Neural progenitor cell (in vitro differentiated cells): ENCODE measurements at regions not wholly inside any gene's neighbourhood (a gene's known extent, or its start where the extent isn't known, plus 50 kb on each side); places are given as distances from the start of the nearest gene placed in this dataset.

Experiments
- DNase-seq: peaks from one replicate; pipeline ENCODE4 v3.0.0-alpha.2; 2016; ENCODE audit warnings: low spot score
- H2AFZ ChIP-seq: fragments of 200-600 bp; sonication (generic); replicated peaks from 2 replicates; pipeline ENCODE4 v1.6.1; 2016; ENCODE audit warnings: antibody characterized with exemption
- H3F3A ChIP-seq: fragments of 200-600 bp; sonication (generic); 2 replicates; pipeline ENCODE4 v1.6.1; 2016; ENCODE audit warnings: antibody characterized with exemption, low read depth
- H3K27ac ChIP-seq: fragments of 200-600 bp; sonication (generic); 2 replicates; pipeline ENCODE4 v1.5.1; 2016; ENCODE audit warnings: mild to moderate bottlenecking
- H3K27me3 ChIP-seq: fragments of 200-600 bp; sonication (generic); 2 replicates; pipeline ENCODE4 v1.6.1; 2016; ENCODE audit warnings: mild to moderate bottlenecking, moderate library complexity
- H3K36me3 ChIP-seq: fragments of 200-600 bp; sonication (generic); 2 replicates; pipeline ENCODE4 v1.5.1; 2016
- H3K4me1 ChIP-seq: fragments of 200-600 bp; sonication (generic); 2 replicates; pipeline ENCODE4 v1.6.1; 2016; ENCODE audit warnings: mixed run types
- H3K4me2 ChIP-seq: fragments of 200-600 bp; sonication (generic); 2 replicates; pipeline ENCODE4 v1.6.1; 2016
- H3K4me3 ChIP-seq: fragments of 200-600 bp; sonication (generic); 2 replicates; pipeline ENCODE4 v1.5.1; 2016
- H3K79me2 ChIP-seq: fragments of 200-600 bp; sonication (generic); 2 replicates; pipeline ENCODE4 v1.6.1; 2016; ENCODE audit warnings: low read depth
- H3K9ac ChIP-seq: fragments of 200-600 bp; sonication (generic); 2 replicates; pipeline ENCODE4 v1.6.1; 2016
- H3K9me3 ChIP-seq: fragments of 200-600 bp; sonication (generic); 2 replicates; pipeline ENCODE4 v1.5.1; 2016; ENCODE audit warnings: low read depth
- H4K20me1 ChIP-seq: fragments of 200-600 bp; sonication (generic); 2 replicates; pipeline ENCODE4 v1.6.1; 2016; ENCODE audit warnings: low read depth
- H3K27ac Mint-ChIP-seq: 3 replicates; pipeline ENCODE4 v1.8.0; 2021; ENCODE audit warnings: mixed read lengths
- H3K27me3 Mint-ChIP-seq: 2 replicates; pipeline ENCODE4 v1.8.0; 2022; ENCODE audit warnings: low read depth, mild to moderate bottlenecking, inconsistent platforms, moderate library complexity, mixed read lengths; ENCODE audit not compliant: insufficient read depth
- H3K36me3 Mint-ChIP-seq: 3 replicates; pipeline ENCODE4 v1.8.0; 2021; ENCODE audit warnings: mixed read lengths
- H3K4me1 Mint-ChIP-seq: 3 replicates; pipeline ENCODE4 v1.8.0; 2021; ENCODE audit warnings: mixed read lengths
- H3K4me3 Mint-ChIP-seq: 3 replicates; pipeline ENCODE4 v1.8.0; 2021; ENCODE audit warnings: mild to moderate bottlenecking, moderate library complexity, mixed read lengths
- H3K9me3 Mint-ChIP-seq: 3 replicates; pipeline ENCODE4 v1.8.0; 2020; ENCODE audit warnings: mixed read lengths
- EZH2 ChIP-seq: fragments of 200-600 bp; sonication (generic); IDR thresholded peaks from 2 replicates; pipeline ENCODE4 v1.6.1; 2017; ENCODE audit warnings: antibody characterized with exemption, mild to moderate bottlenecking, moderate library complexity
- EZH2phosphoT487 ChIP-seq: fragments of 200-600 bp; sonication (generic); IDR thresholded peaks from 2 replicates; pipeline ENCODE4 v1.6.1; 2017; ENCODE audit warnings: antibody characterized with exemption
- TF ChIP-seq, protein P1 (sequence below): fragments of 200-600 bp; sonication (generic); IDR thresholded peaks from 2 replicates; pipeline ENCODE4 v1.5.1; 2017; ENCODE audit warnings: antibody characterized with exemption, mild to moderate bottlenecking

GRCh38 chr6:44543664-44544063, 156.2 kb downstream of the CDC5L start:
- TF ChIP-seq, protein P1, sequence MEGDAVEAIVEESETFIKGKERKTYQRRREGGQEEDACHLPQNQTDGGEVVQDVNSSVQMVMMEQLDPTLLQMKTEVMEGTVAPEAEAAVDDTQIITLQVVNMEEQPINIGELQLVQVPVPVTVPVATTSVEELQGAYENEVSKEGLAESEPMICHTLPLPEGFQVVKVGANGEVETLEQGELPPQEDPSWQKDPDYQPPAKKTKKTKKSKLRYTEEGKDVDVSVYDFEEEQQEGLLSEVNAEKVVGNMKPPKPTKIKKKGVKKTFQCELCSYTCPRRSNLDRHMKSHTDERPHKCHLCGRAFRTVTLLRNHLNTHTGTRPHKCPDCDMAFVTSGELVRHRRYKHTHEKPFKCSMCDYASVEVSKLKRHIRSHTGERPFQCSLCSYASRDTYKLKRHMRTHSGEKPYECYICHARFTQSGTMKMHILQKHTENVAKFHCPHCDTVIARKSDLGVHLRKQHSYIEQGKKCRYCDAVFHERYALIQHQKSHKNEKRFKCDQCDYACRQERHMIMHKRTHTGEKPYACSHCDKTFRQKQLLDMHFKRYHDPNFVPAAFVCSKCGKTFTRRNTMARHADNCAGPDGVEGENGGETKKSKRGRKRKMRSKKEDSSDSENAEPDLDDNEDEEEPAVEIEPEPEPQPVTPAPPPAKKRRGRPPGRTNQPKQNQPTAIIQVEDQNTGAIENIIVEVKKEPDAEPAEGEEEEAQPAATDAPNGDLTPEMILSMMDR = no peak
- TF ChIP-seq EZH2phosphoT487 (no peak), EZH2 (no peak)
- Histone ChIP-seq H3K27ac (no peak overlapping the region), H3K27me3 (no peaks in the 10 kb centered on the region), H3K79me2 (no peaks in the 10 kb centered on the region), H3K9ac (no peak overlapping the region), H3K4me2 (no peak overlapping the region), H3F3A (peaks cover 23% of the 10 kb centered on the region), H3K36me3 (no peaks in the 10 kb centered on the region), H3K4me3 (no peak overlapping the region), H3K9me3 (no peaks in the 10 kb centered on the region), H3K4me1 (peaks cover 16% of the 10 kb centered on the region), H2AFZ (no peak overlapping the region), H4K20me1 (no peaks in the 10 kb centered on the region)
- Mint-ChIP-seq H3K27me3 (peaks cover 12% of the 10 kb centered on the region), H3K4me1 (peaks cover 29% of the 10 kb centered on the region), H3K27ac (peak overlapping the region; percentile 99), H3K36me3 (no peaks in the 10 kb centered on the region), H3K4me3 (no peak overlapping the region), H3K9me3 (peaks cover 17% of the 10 kb centered on the region)
- DNase-seq = no peak

DNA sequence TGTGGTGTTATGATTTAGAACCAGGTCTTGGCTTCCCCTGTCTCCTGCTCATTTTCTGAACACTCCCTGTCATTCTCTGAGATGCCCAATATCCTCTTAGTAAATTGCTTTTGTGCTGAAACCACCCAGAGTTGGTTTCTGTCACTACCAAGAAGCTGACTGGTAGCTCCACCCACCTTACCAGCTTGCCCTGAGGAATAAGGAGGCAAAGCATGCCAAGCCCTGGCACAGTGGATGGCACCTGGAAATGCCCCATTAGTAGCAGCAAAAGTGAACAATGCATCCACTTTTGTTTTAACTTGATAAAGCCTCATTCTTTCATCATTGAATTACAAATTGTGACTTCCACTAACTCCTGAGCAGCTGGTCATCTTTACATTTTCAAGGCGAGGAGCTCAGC, 157.7 kb downstream of the CDC5L start:
- peaks cover 16% of the 10 kb centered on the region for H3K4me1 ChIP-seq
- peaks cover 12% of the 10 kb centered on the region for H3K27me3 Mint-ChIP-seq
- H3K9ac ChIP-seq = no peak overlapping the region
- H3K4me3 ChIP-seq = no peak overlapping the region
- no peaks in the 10 kb centered on the region for H3K9me3 ChIP-seq
- no peak overlapping the region for H3K27ac ChIP-seq
- H3K27ac Mint-ChIP-seq = peak overlapping the region; percentile 10
- H3K79me2 ChIP-seq = no peaks in the 10 kb centered on the region
- H3K36me3 ChIP-seq = no peaks in the 10 kb centered on the region
- TF ChIP-seq, protein P1 = no peak
- no peak for TF ChIP-seq EZH2phosphoT487
- no peak for TF ChIP-seq EZH2
- H4K20me1 ChIP-seq = no peaks in the 10 kb centered on the region
- peaks cover 23% of the 10 kb centered on the region for H3F3A ChIP-seq
- H3K9me3 Mint-ChIP-seq = peaks cover 11% of the 10 kb centered on the region
- no peaks in the 10 kb centered on the region for H3K36me3 Mint-ChIP-seq
- H2AFZ ChIP-seq = no peak overlapping the region
- no peaks in the 10 kb centered on the region for H3K27me3 ChIP-seq
- no peak for DNase-seq
- no peak overlapping the region for H3K4me3 Mint-ChIP-seq
- H3K4me2 ChIP-seq = no peak overlapping the region
- H3K4me1 Mint-ChIP-seq = peaks cover 29% of the 10 kb centered on the region

DNA sequence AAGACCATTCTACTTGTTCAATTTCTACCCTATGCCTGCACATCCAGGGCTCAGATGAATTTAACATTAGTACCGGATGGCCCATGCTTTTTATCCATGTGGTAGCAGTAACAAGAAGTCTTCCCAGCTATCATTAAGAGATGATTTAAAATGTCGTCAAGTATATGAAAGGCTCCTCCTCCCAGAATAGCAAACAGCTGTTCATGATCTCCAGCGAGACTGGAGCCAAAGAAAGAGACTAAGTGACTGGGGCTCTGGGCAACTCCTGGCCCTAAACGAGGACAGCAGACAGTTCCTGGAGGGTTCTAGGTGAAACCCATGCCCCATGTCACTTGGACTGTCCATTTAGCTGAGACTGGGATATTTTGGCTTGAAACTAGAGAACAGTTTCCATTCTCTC, 160.8 kb downstream of the CDC5L start:
- peaks cover 4% of the 10 kb centered on the region for H3K27me3 Mint-ChIP-seq
- peaks cover 9% of the 10 kb centered on the region for H3K4me1 Mint-ChIP-seq
- peaks cover 4% of the 10 kb centered on the region for H3K9me3 Mint-ChIP-seq
- no peak overlapping the region for H3K4me2 ChIP-seq
- H3K27ac ChIP-seq = no peak overlapping the region
- H3K27ac Mint-ChIP-seq = no peak overlapping the region
- H3K9me3 ChIP-seq = no peaks in the 10 kb centered on the region
- no peak for DNase-seq
- H2AFZ ChIP-seq = no peak overlapping the region
- H3K36me3 Mint-ChIP-seq = no peaks in the 10 kb centered on the region
- H4K20me1 ChIP-seq = no peaks in the 10 kb centered on the region
- no peak overlapping the region for H3K4me3 ChIP-seq
- TF ChIP-seq EZH2phosphoT487 (no peak), EZH2 (no peak)
- TF ChIP-seq, protein P1 = no peak
- no peak overlapping the region for H3K9ac ChIP-seq
- no peaks in the 10 kb centered on the region for H3K36me3 ChIP-seq
- no peaks in the 10 kb centered on the region for H3K4me1 ChIP-seq
- H3K79me2 ChIP-seq = no peaks in the 10 kb centered on the region
- H3K4me3 Mint-ChIP-seq = no peak overlapping the region
- no peaks in the 10 kb centered on the region for H3K27me3 ChIP-seq
- peaks cover 4% of the 10 kb centered on the region for H3F3A ChIP-seq
